Glutamatergic neuron (in vitro differentiated cells): ENCODE measurements at regions not wholly inside any gene's neighbourhood (a gene's known extent, or its start where the extent isn't known, plus 50 kb on each side); places are given as distances from the start of the nearest gene placed in this dataset.

Experiments used
- DNase-seq: peaks from one replicate; pipeline ENCODE4 v3.0.0; 2022
- H3K27ac Mint-ChIP-seq: one replicate; pipeline ENCODE4 v1.8.0; 2020; ENCODE audit warnings: mild to moderate bottlenecking, mixed read lengths, inconsistent platforms; ENCODE audit not compliant: unreplicated experiment
- H3K27me3 Mint-ChIP-seq: one replicate; pipeline ENCODE4 v1.8.0; 2020; ENCODE audit warnings: mild to moderate bottlenecking, moderate library complexity, mixed read lengths, inconsistent platforms; ENCODE audit not compliant: unreplicated experiment
- H3K36me3 Mint-ChIP-seq: one replicate; pipeline ENCODE4 v1.8.0; 2020; ENCODE audit warnings: mild to moderate bottlenecking, mixed read lengths, inconsistent platforms; ENCODE audit not compliant: unreplicated experiment
- H3K4me1 Mint-ChIP-seq: one replicate; pipeline ENCODE4 v1.8.0; 2020; ENCODE audit warnings: mild to moderate bottlenecking, low read depth, mixed read lengths, inconsistent platforms; ENCODE audit not compliant: unreplicated experiment
- H3K4me3 Mint-ChIP-seq: one replicate; pipeline ENCODE4 v1.8.0; 2020; ENCODE audit warnings: mild to moderate bottlenecking, mixed read lengths, inconsistent platforms; ENCODE audit not compliant: unreplicated experiment
- H3K9me3 Mint-ChIP-seq: one replicate; pipeline ENCODE4 v1.8.0; 2020; ENCODE audit warnings: mild to moderate bottlenecking, moderate library complexity, mixed read lengths, inconsistent platforms; ENCODE audit not compliant: unreplicated experiment
- TF ChIP-seq, protein P1 (sequence below): fragments of 200-600 bp; sonication (generic); IDR thresholded peaks from one replicate; pipeline ENCODE4 v1.5.0; 2021; ENCODE audit not compliant: partially characterized antibody, unreplicated experiment

DNA sequence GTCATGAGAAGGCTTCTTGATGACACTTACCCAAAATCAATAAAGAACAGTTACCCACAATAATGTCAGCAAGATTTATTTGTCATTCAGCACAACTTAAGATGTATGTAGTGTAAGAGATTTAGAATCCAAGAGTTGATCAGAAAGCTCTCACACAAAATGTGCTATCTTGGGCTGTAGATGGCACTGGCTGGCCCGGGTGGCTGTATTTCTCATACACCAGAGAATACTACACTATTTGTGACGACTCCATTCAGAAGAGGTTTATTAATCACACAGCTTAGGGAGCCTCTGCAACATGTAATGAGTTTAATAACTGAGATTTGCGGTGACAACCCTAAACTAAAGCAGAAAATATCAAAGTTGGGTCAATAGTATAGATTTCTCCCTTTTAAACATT lies 530.4 kb upstream of the KLHL29 start:
- peaks cover 26% of the 10 kb centered on the region for H3K4me1 Mint-ChIP-seq
- H3K9me3 Mint-ChIP-seq, result peaks cover 11% of the 10 kb centered on the region
- peaks cover 6% of the 10 kb centered on the region for H3K27me3 Mint-ChIP-seq
- peak overlapping the region; percentile 97 for H3K27ac Mint-ChIP-seq
- no peak for DNase-seq
- H3K36me3 Mint-ChIP-seq, result peaks cover 15% of the 10 kb centered on the region
- no peak overlapping the region for H3K4me3 Mint-ChIP-seq
- TF ChIP-seq, protein P1, sequence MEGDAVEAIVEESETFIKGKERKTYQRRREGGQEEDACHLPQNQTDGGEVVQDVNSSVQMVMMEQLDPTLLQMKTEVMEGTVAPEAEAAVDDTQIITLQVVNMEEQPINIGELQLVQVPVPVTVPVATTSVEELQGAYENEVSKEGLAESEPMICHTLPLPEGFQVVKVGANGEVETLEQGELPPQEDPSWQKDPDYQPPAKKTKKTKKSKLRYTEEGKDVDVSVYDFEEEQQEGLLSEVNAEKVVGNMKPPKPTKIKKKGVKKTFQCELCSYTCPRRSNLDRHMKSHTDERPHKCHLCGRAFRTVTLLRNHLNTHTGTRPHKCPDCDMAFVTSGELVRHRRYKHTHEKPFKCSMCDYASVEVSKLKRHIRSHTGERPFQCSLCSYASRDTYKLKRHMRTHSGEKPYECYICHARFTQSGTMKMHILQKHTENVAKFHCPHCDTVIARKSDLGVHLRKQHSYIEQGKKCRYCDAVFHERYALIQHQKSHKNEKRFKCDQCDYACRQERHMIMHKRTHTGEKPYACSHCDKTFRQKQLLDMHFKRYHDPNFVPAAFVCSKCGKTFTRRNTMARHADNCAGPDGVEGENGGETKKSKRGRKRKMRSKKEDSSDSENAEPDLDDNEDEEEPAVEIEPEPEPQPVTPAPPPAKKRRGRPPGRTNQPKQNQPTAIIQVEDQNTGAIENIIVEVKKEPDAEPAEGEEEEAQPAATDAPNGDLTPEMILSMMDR, result no peak

DNA sequence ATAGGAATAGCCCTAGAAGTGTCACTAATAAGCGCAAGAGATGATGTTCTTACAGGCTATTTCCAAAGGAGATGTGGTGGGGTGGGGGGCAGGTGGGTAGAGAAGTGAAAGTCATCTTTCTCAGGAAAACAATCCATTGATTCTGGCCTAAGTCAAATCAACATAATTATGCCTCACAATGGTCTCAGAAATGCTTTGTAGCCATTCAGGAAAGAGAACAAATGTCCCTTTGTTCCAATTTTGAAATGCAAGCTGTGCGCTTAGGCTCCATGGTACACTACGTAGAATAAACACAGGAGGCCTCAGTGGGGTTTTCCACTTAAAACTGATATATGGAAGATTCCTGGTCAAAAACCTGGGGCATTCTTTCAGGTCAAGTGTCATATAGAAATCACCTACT lies 529.9 kb upstream of the KLHL29 start:
- Mint-ChIP-seq H3K4me1 (peaks cover 26% of the 10 kb centered on the region), H3K9me3 (peaks cover 11% of the 10 kb centered on the region), H3K27ac (peak overlapping the region; percentile 97), H3K36me3 (peaks cover 15% of the 10 kb centered on the region), H3K4me3 (no peak overlapping the region), H3K27me3 (peaks cover 6% of the 10 kb centered on the region)
- no peak for DNase-seq
- TF ChIP-seq, protein P1, result no peak

DNA sequence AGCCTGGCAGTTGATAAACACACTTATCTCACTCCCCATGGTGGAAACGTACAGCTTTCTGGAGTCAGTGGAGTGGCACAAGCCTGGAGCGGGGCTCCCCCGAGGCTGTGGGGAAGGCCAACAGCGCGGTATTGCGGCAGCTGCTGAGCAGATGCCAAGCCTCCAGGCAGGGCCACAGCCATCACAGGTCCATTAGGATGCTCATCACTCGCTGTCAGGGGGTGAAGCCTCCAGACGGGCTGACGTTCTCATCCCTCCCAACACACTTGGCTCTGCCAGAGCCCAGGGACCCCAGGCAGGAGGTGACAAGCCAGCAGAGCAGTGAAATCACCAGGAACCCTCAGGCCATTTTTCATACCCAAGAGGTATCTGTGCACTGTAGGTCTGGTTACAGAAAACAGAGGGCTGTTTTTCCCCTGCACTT lies 529.2 kb upstream of the KLHL29 start:
- Mint-ChIP-seq H3K9me3 (peaks cover 11% of the 10 kb centered on the region), H3K27ac (peak overlapping the region; percentile 97), H3K36me3 (peaks cover 15% of the 10 kb centered on the region), H3K4me1 (peaks cover 26% of the 10 kb centered on the region), H3K4me3 (peak overlapping the region; percentile 61), H3K27me3 (peaks cover 6% of the 10 kb centered on the region)
- peak; percentile 85 for DNase-seq
- TF ChIP-seq, protein P1, result no peak

DNA sequence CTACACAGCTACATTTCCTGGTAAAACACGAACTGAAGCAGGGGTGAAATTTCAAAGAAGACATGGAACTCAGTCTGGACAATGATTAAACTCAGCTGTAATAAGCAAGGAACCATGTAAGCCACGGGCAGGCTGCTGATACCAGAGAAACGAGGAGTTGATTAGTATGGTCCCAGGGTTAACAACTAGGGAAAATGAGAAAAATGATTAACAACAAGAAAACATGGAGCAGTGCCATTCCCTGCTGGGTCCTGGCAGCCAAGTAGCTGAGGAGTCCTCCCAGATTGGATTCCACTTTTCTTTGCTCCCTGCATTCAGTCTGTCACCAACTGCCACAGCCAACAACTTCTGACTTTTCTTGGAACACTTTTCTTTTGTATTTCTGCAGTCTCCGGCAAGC lies 517.0 kb upstream of the KLHL29 start:
- Mint-ChIP-seq H3K4me1 (no peaks in the 10 kb centered on the region), H3K4me3 (no peak overlapping the region), H3K36me3 (no peaks in the 10 kb centered on the region), H3K27ac (no peak overlapping the region), H3K9me3 (peaks cover 1% of the 10 kb centered on the region), H3K27me3 (no peaks in the 10 kb centered on the region)
- no peak for DNase-seq
- TF ChIP-seq, protein P1, result no peak

DNA sequence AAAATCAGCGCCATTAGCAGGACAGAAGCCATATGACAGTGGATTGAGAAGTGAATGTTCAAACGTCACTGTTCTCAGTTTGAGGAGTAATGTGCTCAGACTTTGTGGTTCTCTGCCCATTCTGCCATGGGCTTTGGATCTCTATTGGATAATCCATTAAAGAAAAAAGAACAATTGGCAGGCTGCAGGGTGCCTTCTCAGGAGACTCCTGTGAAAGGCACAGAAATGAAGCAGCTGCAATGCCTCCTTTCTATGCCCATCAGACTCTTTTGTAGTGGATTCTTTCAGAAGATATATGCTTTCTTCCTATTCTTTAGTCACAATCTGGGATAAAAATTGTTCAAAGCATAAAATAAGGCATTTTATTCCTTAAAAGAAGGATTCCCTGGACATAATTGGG lies 506.9 kb upstream of the KLHL29 start:
- no peak overlapping the region for H3K27ac Mint-ChIP-seq
- no peak overlapping the region for H3K4me3 Mint-ChIP-seq
- no peaks in the 10 kb centered on the region for H3K9me3 Mint-ChIP-seq
- peaks cover 13% of the 10 kb centered on the region for H3K36me3 Mint-ChIP-seq
- H3K4me1 Mint-ChIP-seq, result no peaks in the 10 kb centered on the region
- DNase-seq, result no peak
- TF ChIP-seq, protein P1, result no peak
- H3K27me3 Mint-ChIP-seq, result peaks cover 2% of the 10 kb centered on the region
